GM18517 (cell line): ENCODE measurements at regions not wholly inside any gene's neighbourhood (a gene's known extent, or its start where the extent isn't known, plus 50 kb on each side); places are given as distances from the start of the nearest gene placed in this dataset.
"Not testable (repeated sequence)": the region's sequence is repeated elsewhere in the genome, so short reads cannot be mapped to it uniquely, and the experiment has no call there.

Experiments
- ATAC-seq: cut with Tn5 transposase; IDR thresholded peaks from one replicate; pipeline ENCODE4 v1.9.1; 2021; ENCODE audit warnings: mild to moderate bottlenecking, moderate library complexity; ENCODE audit not compliant: unreplicated experiment

GRCh38 chr4:181822005-181822375 lies 421.2 kb upstream of the TENM3 start:
- no peak for ATAC-seq

- ATAC-seq, result no peak
Observed at GRCh38 chr4:181823183-181823582, 420.0 kb upstream of the TENM3 start.

GRCh38 chr4:181823645-181824044 lies 419.6 kb upstream of the TENM3 start:
- no peak for ATAC-seq

- ATAC-seq, result no peak
Observed at GRCh38 chr4:181825564-181825963, 417.6 kb upstream of the TENM3 start.

- ATAC-seq, result no peak
Observed at GRCh38 chr4:181827246-181827645, 416.0 kb upstream of the TENM3 start.

- ATAC-seq, result no peak
Observed at GRCh38 chr4:181830404-181831035, 412.7 kb upstream of the TENM3 start.

- no peak for ATAC-seq
Observed at GRCh38 chr4:181834071-181834470, 409.1 kb upstream of the TENM3 start.

GRCh38 chr4:181835348-181835747 lies 407.9 kb upstream of the TENM3 start:
- no peak for ATAC-seq

GRCh38 chr4:181838253-181838652 lies 404.9 kb upstream of the TENM3 start:
- no peak for ATAC-seq

GRCh38 chr4:181843797-181844196 lies 399.4 kb upstream of the TENM3 start:
- ATAC-seq, result not testable (repeated sequence)

- ATAC-seq, result no peak
Observed at GRCh38 chr4:181845617-181846016, 397.6 kb upstream of the TENM3 start.

GRCh38 chr4:181846934-181847333 lies 396.3 kb upstream of the TENM3 start:
- no peak for ATAC-seq

GRCh38 chr4:181848357-181848756 lies 394.8 kb upstream of the TENM3 start:
- no peak for ATAC-seq

GRCh38 chr4:181849472-181849871 lies 393.7 kb upstream of the TENM3 start:
- no peak for ATAC-seq

GRCh38 chr4:181853881-181854511 lies 389.2 kb upstream of the TENM3 start:
- no peak for ATAC-seq

GRCh38 chr4:181855307-181855706 lies 387.9 kb upstream of the TENM3 start:
- ATAC-seq, result no peak

GRCh38 chr4:181857471-181857870 lies 385.7 kb upstream of the TENM3 start:
- ATAC-seq, result not testable (repeated sequence)

GRCh38 chr4:181858741-181859140 lies 384.5 kb upstream of the TENM3 start:
- ATAC-seq, result no peak

- no peak for ATAC-seq
Observed at GRCh38 chr4:181859439-181859838, 383.8 kb upstream of the TENM3 start.

GRCh38 chr4:181860157-181860556 lies 383.0 kb upstream of the TENM3 start:
- ATAC-seq, result no peak

- ATAC-seq, result no peak
Observed at GRCh38 chr4:181860668-181861067, 382.5 kb upstream of the TENM3 start.

GRCh38 chr4:181863856-181864255 lies 379.3 kb upstream of the TENM3 start:
- ATAC-seq, result no peak

- ATAC-seq, result no peak
Observed at GRCh38 chr4:181870326-181870725, 372.9 kb upstream of the TENM3 start.
